Activated naive CD8-positive, alpha-beta T cell treated with anti-CD3 and anti-CD28 coated beads, Interleukin-2, amount 50 U/mL, for 16 hours (primary cell): ENCODE measurements at regions not wholly inside any gene's neighbourhood (a gene's known extent, or its start where the extent isn't known, plus 50 kb on each side); places are given as distances from the start of the nearest gene placed in this dataset.

ENCODE experiments used
- DNase-seq: peaks from one replicate; pipeline ENCODE4 v3.0.0-alpha.2; 2020; ENCODE audit warnings: low read depth, low spot score

- DNase-seq, result no peak
Measured at GRCh38 chr13:40143106-40143505, 487.6 kb downstream of the COG6 start.

DNA sequence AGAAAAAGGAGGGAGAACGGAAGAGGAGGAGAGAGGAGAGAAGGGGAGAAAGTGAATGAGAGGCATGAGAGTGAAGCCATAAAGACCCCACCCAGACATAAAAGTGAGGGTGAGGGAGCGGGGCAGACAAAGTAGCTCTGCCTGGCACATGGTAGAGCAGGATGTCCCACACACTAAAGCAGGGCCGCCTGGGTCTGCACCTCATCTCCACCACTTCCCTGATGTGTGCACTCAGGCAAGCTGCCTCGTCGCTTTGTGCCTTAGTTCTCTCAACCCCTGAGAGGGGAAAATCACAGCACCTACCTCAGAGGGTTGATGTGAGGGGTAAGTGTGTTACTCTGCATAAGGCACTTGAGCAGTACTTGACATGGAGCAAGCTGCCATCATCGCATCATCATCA lies 488.1 kb downstream of the COG6 start:
- DNase-seq, result no peak

- DNase-seq, result no peak
Measured at GRCh38 chr13:40145139-40145538, 489.7 kb downstream of the COG6 start.

DNA sequence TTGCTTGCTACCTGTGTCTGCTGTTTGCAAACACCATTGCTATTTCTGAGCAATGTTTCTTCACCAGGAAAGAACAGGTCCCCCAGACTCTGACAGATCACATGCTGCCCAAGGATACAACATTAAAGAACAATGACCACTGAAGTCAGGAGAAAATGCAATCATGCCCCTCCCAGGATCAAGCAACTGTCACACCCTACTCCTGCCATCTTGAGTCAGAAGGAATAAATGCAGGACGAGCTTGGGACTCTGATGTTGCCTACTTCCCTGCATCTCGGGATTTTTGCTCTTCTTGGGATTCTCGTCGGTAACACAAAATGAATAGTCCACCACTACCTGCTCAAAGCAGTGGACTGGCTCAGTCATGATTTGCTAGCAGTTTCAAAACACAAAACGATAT lies 490.6 kb downstream of the COG6 start:
- DNase-seq, result no peak

GRCh38 chr13:40146611-40147117 lies 491.2 kb downstream of the COG6 start:
- DNase-seq, result no peak

- no peak for DNase-seq
Measured at GRCh38 chr13:40148101-40148500, 492.6 kb downstream of the COG6 start.

DNA sequence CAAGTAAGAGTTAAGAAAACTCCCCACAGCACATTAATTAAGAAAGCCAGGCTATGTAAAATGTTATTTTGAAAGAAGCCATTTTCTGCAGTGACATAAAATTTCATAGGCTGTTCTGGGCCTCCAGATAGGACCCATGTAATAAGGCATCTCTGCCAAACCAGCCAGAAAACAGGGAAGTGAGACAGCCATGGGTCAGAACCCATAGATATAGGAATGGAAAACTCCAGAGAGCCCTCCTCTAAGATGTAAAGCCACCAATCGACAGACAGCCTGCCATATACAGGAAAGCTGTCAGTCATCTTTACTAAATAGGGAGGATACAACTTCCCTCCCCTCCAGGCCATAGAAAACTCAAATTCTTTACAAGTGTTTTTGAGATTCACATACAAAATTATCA lies 493.3 kb downstream of the COG6 start:
- no peak for DNase-seq

GRCh38 chr13:40149611-40150274 lies 494.3 kb downstream of the COG6 start:
- no peak for DNase-seq

DNA sequence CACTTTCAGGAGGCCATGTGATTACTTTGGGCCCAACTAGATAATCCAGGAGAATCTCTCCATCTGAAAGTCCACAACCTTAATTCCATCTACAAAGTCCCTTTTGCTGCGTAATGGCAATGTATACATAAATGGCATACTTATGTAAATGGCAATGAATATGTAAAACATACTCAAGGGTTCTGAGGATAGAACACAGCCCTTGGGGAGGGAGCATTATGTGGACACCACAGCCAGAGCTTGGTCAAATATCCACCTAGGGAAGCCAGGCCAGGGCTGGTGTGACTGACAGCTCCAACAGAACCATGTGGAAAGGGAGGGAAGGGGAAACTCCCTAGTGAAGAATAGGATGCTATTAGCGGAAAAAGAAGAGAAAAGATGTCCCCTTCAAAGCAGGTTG lies 496.2 kb downstream of the COG6 start:
- DNase-seq, result no peak

GRCh38 chr13:40152145-40152544 lies 496.7 kb downstream of the COG6 start:
- DNase-seq, result no peak

GRCh38 chr13:40152922-40153321 lies 497.5 kb downstream of the COG6 start:
- no peak for DNase-seq

- DNase-seq, result no peak
Measured at GRCh38 chr13:40153516-40153915, 498.1 kb downstream of the COG6 start.

DNA sequence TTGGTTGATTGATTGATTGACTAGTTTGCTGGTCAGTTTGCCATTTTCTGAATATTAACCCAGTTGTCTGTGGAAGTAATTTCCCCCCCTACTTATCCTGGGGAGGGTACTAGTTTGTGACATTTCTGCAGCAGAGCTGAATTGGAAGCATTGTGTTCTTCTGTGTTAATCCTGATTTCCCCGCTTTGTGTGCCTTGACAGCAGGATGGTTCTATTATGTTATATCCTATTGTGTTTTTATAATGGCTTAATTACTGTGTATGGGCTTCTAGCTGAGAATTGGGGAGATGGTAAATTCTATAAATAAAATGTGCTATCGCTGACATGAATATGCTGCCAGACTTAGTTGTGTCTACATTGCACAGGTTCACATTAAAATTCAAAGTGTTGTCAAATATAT lies 499.7 kb downstream of the COG6 start:
- DNase-seq, result no peak

GRCh38 chr13:40158218-40158617 lies 502.8 kb downstream of the COG6 start:
- DNase-seq, result no peak

DNA sequence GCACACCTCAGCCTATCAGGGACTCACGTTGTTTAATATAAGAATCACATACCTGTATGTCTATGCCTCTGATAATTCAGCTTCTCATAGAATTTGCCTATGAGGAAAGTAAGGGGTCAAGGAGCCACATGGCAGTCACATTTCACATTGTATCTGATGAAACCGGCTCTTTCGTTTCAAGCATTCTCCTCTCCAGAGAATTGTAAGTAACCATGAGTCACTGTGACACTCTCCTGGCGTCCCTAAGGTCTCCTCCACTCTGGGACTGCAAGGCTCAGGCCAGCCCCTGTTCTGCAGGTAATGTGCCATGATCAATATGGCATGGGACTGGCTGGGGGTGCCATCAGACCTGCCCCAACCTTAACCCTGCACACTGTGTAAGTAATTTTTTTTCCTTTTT lies 503.3 kb downstream of the COG6 start:
- DNase-seq, result no peak

DNA sequence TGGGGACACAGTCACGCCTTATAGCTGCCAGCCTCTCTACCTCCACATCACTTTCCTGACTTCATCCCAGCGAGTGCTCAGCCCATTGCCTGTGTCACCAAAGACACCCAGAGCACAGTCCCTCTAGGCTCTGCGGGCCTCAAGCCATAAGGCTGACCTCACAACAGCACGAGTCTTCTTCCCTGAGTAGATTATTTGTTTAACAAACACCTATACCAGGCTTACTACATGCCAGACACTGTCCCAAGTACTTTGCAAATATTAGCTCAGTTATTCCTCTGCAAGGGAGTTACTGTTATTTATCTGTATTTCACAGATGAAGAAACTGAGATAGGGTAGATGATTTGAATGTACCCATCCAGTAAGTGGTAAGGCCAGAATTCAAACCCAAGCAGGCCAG lies 504.3 kb downstream of the COG6 start:
- DNase-seq, result no peak

DNA sequence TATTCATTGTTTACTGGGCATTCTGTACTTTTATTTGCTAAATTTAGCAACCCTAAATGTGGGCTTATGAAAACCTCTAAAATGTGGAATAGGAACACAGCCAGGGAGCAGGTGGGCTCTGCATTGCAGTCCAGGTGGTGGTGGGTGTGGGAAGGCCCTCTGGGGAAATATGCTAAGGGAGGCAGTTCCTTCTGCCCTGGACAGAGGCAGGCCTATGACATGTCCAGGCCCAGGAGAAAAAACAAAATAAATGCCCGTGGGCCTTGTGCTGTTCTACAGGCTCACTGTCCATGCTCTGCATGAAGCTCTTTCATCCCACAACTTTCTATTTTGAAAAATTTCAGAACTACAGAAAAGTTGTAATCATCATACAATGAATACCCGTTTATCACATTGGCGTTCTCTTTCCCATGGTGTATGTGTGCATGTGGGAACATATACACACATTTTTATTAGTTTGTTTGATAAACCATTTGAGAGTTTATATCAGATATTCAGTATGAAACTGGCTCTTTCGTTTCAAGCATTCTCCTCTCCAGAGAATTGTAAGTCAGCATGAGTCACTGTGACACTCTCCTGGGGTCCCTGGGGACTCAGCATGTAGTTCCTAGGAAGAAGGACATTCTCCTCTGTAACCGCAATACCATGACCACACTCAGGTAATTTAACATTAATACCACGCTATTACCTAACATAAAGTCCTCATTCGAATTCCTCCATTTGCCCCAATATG lies 505.3 kb downstream of the COG6 start:
- DNase-seq, result no peak

GRCh38 chr13:40161351-40161810 lies 505.1 kb downstream of the FOXO1 start:
- no peak for DNase-seq

GRCh38 chr13:40161931-40162330 lies 504.5 kb downstream of the FOXO1 start:
- DNase-seq, result no peak

DNA sequence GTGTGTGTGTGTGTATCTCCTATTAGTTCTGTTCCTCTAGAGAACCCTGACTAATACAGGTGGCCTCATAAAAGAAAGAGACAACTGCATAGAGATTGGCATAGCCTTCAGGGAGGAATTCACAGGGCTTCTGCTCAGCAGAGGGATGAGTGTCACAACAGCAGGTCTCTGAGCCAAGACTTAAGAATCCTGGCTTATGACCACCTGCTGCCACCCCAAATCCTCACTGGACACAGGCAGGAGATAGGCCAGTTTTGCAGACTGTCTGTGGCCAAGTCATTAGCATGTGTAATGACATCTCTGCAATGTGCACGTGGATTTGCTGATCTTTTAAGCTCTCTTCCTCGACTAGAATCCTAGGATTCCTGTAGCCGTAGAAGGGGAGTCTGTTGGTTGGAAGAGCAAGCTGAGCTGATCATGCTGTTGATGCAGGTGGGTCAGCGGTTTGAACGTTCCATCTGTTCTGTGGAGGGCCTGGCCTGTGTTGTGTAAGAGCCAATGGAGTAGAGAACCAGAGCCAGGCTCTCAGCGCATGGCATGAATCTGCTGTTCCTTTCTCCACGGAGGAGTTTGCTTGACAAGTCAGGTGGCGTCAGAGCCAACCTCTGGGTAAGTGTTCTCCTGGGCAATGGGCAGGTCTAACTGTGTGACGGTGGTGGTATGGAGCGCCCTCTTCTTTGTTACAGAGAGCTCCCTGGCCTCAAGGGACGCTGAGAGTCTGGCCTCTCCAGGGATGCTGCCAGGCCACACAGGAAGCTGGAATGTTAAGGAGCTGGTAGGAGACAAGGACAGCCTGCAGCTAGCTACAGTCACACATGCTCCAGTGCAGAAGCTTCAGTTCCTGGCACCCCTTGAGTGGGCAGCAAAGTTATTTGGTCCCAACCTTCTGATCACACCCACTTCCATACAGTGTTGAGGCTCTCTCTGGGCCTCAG lies 503.1 kb downstream of the FOXO1 start:
- DNase-seq, result no peak

- no peak for DNase-seq
Measured at GRCh38 chr13:40164133-40164532, 502.3 kb downstream of the FOXO1 start.

GRCh38 chr13:40165316-40165932 lies 501.0 kb downstream of the FOXO1 start:
- DNase-seq, result no peak
